ENCODE measurements at regions not wholly inside any gene's neighbourhood (a gene's known extent, or its start where the extent isn't known, plus 50 kb on each side); places are given as distances from the start of the nearest gene placed in this dataset.

DNA sequence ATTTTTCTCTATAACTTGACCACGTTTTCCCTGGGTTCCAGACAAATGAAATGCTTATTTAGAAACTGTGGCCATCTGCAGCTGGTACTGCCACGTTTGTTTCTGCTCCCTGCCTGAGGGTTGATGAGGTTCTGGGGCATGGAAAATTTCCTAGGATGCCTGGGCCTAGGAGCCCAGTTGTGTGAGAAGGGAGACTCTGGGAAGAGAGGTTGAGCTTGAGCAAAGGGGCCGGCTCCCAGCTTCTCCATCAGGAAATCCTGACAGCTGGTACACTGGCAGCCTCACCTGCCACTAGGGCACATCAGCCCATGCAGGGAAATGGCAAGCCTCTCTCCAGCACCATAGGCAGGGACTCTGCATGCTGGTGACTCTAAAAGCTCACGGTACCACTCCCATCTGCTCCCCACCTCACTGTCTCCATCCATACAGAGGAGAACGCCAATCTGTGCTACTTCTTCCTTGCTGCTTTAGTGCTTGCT is 165.4 kb upstream of the PPP2R3A start:
- no peak for DNase-seq (ENCODE audit: low read depth)

GRCh38 chr3:135801018-135801417 is 164.5 kb upstream of the PPP2R3A start:
- DNase-seq (ENCODE audit: low read depth) = no peak

DNA sequence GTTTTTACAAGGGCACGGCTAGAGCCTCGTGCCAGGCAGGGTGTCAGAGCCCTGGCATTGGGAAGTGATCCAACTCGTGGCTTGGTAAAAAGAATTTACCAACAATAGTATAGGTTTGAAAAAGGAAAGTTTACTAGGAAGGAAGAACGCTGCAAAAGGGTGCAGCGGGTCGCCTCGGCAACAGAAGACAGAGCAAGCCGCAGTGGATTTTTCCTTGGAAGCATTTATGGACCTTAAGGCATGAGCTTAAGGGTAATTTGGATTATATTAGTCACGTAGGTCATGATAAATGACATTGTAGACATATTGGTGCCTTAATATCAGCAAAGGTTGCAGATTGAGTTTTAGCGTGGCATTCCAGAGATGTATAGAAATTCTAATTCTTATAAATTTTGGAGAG is 163.4 kb upstream of the PPP2R3A start:
- no peak for DNase-seq (ENCODE audit: low read depth)

DNA sequence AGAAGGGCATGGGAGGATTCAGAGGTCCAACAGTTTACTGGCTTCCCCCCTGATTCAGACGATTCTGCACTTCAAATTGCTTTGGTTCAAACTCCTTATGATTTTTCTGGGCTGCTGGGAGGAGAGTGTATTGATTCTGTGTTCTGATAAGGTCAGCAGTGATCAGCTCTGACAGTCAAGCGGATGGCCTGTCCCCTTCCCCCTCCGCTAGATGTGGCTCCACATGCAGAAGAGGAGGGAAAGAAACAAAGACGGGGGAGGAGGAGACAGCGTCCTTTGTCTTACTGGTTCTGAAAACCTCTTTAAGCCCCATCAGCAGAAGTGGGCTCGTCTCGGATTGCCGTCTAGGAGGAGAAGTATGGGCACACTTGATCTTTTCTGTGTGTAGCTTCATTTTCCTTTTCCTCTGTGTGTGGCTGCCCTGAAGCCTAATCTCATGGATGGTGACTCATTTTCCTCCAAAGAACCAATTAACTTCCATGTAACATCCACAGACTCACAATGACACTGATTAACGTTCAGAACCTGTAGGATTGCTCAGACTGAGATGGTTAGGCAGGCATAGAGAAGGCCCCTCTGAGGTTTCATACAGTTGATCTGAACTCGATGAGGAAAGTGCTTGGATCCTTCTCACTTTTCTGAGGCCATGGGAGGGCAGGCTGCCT is 162.4 kb upstream of the PPP2R3A start:
- DNase-seq (ENCODE audit: low read depth) = no peak

DNA sequence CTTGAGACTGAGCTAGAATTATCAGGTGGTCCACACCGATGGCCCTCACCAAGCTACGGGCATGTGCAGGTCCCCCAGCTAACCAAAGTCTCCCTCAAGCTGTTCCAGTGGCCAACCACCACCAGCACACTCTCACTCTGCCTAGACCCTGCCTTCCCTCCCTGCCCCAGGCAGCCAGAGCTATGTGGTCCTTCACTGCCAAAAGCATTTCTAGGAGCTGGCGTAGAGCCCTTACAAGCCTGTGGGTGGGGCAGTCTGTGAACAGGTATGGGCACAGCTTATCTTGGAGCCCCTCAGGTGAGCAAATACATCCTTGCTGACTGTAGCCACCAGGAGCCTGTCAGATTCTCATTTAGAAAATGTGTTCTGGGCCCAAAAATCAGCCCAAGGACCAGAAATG is 159.8 kb upstream of the PPP2R3A start:
- DNase-seq (ENCODE audit: low read depth) = no peak

- DNase-seq (ENCODE audit: low read depth) = no peak
Measured at GRCh38 chr3:135806317-135806716, 159.2 kb upstream of the PPP2R3A start.

DNA sequence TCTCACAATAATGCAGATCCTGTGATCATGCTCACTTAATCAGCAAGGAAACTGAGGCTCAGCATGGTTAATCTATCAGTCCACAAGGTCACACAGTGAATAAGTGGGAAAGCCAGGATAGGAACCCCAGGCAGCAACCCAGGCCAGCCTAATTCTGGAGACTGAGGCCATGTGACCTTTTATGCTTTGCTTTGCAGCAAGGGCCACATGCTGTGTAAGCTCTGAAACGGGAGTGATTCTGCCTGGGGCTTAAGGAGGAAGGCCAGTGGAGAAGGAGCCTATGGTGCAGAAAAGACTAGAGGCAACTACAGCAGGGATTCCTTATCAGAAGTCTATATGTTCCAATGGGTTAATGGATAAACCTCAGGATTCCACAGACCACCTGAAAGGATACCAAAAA is 157.6 kb upstream of the PPP2R3A start:
- no peak for DNase-seq (ENCODE audit: low read depth)

DNA sequence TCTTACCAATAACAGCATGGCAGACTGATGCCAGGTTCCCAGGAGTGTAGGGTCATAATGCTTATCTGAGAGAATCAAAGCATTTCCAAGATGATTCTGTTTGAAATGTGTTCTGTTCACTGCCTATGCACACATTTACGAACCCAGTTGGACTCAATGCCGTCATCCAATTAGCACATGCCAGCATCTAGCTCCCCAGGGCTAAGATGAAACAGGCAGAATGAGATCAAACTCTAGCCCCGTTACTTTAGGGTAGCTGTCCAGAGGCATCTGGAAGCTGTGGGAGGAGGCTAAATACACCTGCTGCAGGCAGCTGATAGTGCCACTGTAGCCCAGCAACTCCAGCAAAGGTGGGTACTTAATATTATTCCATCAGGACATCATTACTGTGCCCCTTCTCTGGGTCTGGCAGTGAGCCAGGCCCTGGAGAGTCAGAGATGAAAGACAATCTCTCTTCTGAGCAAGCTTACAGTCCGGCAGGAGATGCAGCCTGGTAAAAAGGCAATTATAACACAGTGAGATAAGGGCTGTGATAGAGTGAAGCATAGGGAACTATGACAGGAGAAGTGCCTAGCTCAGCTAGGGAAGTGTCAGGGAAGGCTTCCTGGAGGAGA is 156.4 kb upstream of the PPP2R3A start:
- no peak for DNase-seq (ENCODE audit: low read depth)

DNA sequence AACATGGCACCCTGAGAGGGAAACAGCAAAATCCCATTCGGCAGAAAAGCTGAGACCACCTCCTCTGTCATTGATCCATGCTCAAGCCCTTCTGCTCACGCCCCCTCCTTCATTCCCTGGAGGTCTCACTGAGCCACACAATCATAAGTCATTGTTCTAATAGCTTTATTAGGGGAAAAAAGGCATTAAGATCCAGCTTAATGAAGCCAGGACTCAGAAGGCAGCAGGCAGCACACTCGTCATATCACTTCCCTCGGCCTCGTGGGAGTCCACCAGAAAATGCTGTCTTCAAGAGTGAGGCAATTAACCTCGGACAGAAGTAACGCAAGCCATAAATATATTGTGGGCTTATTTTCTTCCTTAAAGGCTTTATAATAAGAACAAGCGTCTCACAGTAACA is 153.9 kb upstream of the PPP2R3A start:
- no peak for DNase-seq (ENCODE audit: low read depth)

DNA sequence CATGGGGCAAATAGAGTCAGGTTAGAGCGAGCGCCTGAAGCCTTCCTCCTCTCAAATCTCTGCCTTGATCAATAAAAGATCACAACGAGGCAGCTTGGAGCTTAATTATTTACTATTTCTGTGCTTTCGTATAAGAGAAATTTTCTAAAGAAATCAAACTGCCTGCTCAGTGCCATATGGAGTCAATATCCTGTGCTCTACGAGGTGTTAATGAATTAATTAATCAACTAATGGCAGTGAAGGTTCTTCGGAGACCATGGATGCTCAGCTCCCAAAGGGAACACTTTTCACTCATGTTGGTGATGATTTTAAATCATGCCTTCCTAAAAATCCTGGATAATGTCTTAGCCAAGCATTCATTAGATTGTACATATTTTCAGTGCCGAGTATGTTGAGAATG is 153.5 kb upstream of the PPP2R3A start:
- DNase-seq (ENCODE audit: low read depth) = no peak

DNA sequence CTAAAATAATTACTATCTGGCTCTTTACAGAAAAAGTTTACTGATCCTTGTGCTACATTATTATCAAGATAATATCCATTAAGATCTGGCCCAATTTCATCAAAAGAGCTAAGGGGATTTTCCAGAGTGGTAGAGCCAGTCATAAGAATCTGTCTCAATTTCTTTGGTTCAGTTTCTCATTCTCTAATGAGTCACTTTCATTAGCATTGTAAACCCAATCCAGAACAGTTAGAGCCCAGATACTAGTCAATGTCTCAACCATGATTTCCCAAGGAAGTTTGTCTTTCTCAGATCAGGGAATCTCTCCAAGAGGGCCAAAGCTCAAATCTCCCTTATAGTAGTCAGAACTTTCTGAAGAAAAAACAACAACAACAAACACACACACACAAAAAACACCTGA is 131.1 kb upstream of the PPP2R3A start:
- no peak for DNase-seq (ENCODE audit: low read depth)

DNA sequence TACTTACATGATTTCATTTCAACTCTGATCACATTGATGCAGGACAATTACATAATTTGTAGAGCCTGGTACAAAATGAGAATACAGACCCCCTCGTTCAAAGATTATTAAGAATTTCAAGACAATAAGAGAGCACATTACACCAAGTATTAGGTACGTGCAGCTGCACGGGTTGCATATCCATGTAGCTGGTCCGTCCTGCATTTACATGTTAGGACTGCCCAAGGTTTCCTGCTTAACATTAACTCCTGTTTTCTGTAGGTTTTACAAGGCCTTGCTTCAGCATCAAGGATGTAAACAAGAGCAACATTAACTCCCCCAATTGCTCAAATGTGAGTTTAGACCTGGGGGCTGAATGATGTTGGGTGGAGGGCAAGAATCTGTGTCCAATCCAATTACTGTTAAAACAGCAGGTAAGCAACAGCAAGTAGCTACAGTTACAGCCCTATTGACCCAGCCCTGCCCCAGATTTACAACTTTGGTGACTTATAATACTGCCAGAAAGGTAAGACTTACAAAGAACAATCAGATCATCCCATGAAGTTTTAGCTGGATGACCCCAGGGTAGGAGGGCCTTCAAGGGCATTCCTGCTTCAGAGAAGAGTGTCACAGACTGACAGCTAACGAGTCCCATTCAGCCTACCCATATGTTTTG is 127.4 kb upstream of the PPP2R3A start:
- DNase-seq (ENCODE audit: low read depth) = no peak

GRCh38 chr3:135840436-135840835 is 125.1 kb upstream of the PPP2R3A start:
- no peak for DNase-seq (ENCODE audit: low read depth)

GRCh38 chr3:135844386-135844785 is 121.1 kb upstream of the PPP2R3A start:
- DNase-seq (ENCODE audit: low read depth) = no peak

- no peak for DNase-seq (ENCODE audit: low read depth)
Measured at GRCh38 chr3:135848051-135848450, 117.5 kb upstream of the PPP2R3A start.

DNA sequence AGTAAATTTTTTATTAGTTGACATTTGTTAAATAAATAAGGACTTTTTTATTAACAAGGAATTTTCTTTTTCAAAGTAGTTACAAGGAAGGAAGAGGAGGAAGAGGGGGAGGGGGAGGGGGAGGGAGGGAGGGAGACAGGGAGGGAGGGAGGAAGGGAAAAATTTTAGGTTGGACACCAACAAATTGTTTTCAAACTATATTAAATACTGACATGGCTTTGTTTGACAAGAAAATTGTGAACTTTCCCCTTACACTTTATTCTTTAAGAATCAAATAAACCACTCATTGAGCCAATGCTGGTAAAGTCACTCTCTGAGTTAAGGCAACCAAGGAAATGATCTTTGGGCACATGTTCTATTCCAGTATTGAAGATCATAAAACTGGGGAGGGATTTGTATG is 115.7 kb upstream of the PPP2R3A start:
- no peak for DNase-seq (ENCODE audit: low read depth)

DNA sequence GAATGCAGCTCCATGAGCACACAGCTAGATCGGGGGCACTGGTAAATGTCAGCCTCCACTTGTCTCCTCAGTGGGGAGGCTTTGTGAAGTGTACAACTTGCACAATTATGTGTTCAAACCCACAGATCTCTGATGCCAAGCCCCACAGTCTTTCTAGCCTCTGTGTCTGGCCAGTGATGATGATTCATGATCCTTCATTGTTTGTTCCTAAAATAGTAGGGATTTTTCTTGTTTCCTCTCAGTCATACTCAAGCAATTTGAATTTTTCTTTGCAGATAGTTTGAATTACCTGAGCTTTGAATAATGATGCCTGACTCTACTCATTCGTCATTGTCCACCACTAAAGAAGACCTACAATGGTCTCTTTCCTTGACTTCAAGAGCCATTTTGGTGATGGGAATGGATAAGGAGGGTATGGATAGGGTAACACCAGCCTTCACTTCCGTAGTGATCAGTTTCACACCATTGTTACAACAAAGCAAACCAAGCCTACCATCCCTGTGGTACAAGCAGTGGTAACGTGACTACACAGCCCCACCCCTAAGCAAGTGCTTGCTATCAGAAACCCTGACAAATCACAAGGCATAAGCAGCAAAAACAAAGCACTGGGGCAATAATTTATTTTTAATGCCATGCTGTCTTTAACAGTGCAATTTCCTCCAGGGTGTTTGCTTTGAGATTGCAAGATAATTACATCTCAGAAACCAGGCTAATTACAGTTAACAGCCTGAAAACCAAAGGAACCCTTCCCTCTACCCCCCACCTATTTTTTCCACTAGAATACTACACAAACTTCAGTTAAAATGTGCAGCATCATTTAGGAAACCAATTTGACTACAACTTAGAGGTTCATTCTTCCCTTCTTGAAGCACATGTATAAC is 114.1 kb upstream of the PPP2R3A start:
- no peak for DNase-seq (ENCODE audit: low read depth)

DNA sequence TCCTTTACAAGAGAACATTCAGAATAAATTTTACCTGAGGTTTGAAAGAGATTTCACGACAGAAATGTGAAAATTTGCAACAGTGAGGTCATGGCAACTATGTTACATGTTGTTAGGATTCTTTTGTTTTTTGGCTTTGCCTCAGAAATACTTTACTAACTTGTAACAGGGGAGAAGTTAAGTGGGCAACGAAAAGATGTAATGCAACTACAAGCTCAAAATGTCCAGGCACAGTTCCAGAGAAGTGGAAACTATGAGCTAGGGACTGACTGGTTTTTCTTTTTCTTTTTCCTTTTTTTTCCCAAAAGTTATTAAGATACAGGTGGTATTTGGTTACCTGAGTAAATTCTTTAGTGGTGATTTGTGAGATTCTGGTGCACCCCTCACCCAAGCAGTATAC is 111.5 kb upstream of the PPP2R3A start:
- DNase-seq (ENCODE audit: low read depth) = no peak

DNA sequence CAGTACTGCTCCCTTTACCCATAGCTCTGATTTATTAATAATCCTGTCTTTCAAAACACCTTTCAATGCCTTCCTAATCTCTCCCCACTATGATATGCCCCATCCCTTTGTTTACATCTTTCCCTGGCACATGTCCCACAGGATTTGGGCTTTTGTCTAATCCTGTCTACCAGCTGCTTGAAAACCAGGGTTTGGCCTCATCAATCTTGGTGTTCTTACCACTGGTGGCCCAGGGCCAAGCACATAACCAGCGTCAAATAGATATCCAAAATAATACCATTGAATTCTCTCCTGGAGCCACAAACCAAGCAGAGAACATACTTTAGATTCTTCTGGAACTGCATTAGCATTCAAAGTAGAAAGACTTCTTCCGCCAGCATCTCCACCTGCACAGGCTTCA is 104.8 kb upstream of the PPP2R3A start:
- no peak for DNase-seq (ENCODE audit: low read depth)

DNA sequence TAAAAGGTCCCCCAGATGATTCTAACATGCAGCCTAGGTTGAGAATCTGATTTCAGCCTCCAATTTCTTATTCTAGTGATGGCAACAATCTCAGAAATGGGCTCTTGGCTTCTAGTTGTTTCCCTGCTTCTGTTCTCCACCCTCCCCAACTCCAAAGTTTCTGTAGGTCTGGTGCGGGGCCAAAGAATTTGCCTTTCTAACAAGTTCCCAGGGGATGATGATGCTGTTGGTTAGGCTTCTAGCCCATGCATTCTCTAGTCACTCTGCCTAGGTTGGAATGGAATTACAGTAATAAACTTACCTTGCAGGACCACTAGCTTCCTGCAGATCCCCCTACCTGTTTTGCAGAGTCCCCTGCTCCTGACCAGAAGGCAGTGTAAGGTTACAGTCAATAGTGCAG is 103.2 kb upstream of the PPP2R3A start:
- no peak for DNase-seq (ENCODE audit: low read depth)

DNA sequence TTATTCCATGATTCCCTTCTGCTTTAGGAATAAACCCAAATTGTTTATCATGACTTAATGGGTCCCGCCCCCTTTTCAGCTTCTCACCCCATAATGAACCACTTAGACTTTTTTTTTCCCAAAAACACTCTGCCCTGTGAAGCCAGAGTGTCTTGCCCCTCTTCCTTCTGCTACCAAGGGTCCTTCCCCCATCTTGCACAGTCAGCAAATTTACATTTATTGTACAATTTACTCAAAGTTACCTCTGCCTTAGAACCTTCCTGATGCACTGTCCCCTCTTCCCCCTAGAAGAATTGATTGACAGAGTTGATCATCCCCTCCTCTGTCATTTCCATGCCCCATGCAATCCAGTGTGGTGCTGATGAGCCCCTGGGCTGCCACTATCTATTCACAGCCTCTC is 101.5 kb upstream of the PPP2R3A start:
- DNase-seq (ENCODE audit: low read depth) = no peak

- no peak for DNase-seq (ENCODE audit: low read depth)
Measured at GRCh38 chr3:135865085-135865484, 100.4 kb upstream of the PPP2R3A start.

GRCh38 chr3:135865553-135865952 is 100.0 kb upstream of the PPP2R3A start:
- no peak for DNase-seq (ENCODE audit: low read depth)
